Esophagus squamous epithelium (tissue), 5 donors: ENCODE measurements at regions not wholly inside any gene's neighbourhood (a gene's known extent, or its start where the extent isn't known, plus 50 kb on each side); places are given as distances from the start of the nearest gene placed in this dataset.
"Not testable (repeated sequence)": the region's sequence is repeated elsewhere in the genome, so short reads cannot be mapped to it uniquely, and the experiment has no call there.

Experiments
- DNase-seq: peaks from one replicate; lab custom pipeline; 2025; lab: John Stamatoyannopoulos, UW
- H3K27ac ChIP-seq, 4 donors: fragments of 200-600 bp; sonication (generic); one replicate each; pipeline ENCODE4 v1.5.1; 2016 to 2019; ENCODE audit warnings: mild to moderate bottlenecking in 1 of 4
- H3K27me3 ChIP-seq, 4 donors: fragments of 200-600 bp; sonication (generic); 1 replicate in 3 of 4; 2 replicates in 1 of 4; pipeline versions ENCODE4 v1.5.1 to v1.6.0; 2017 to 2021; ENCODE audit warnings: antibody characterized with exemption in 1 of 4
- H3K36me3 ChIP-seq, 3 donors: fragments of 200-600 bp; sonication (generic); one replicate each; pipeline ENCODE4 v1.5.1; 2016 to 2019
- H3K4me1 ChIP-seq, 3 donors: fragments of 200-600 bp; sonication (generic); one replicate each; pipeline ENCODE4 v1.5.1; 2017 to 2019
- H3K4me3 ChIP-seq, 4 donors: fragments of 200-600 bp; sonication (generic); 1 replicate in 3 of 4; 2 replicates in 1 of 4; pipeline ENCODE4 v1.5.1; 2016 to 2019; ENCODE audit warnings: mild to moderate bottlenecking in 2 of 4, moderate library complexity in 1 of 4
- H3K9me3 ChIP-seq, 3 donors: fragments of 200-600 bp; sonication (generic); one replicate each; pipeline ENCODE4 v1.5.1; 2016 to 2019
- CTCF ChIP-seq, 6 experiments: fragments of 450-650 bp in 4 of 6; fragments of 200-600 bp in 2 of 6; sonication (generic) in 2 of 6; IDR thresholded peaks; one replicate each; pipeline ENCODE4 v1.5.1; 2016 to 2019; ENCODE audit warnings: antibody characterized with exemption in 6 of 6, mild to moderate bottlenecking in 4 of 6, moderate library complexity in 4 of 6
- POLR2A ChIP-seq, 4 donors: fragments of 450-650 bp; IDR thresholded peaks; one replicate each; pipeline ENCODE4 v1.6.1; 2017; ENCODE audit warnings: antibody characterized with exemption in 4 of 4, mild to moderate bottlenecking in 4 of 4, moderate library complexity in 3 of 4
- WGBS, 2 donors: methylation state at CpG; one replicate each; pipeline ENCODE4 v1.1.5; 2018; 5-methylcytosine and 5-hydroxymethylcytosine counted together
- intact Hi-C: fragments of 100-400 bp; cut with DNase I; formaldehyde crosslinking; loops from one replicate; pipeline ENCODE4 v1.15.0; 2022
- donor health status: DM: yes; HTN: yes; CAD: no.

- Histone ChIP-seq H3K4me3 (no peak overlapping the region), H3K27me3 (no peaks in the 10 kb centered on the region), H3K9me3 (no peaks in the 10 kb centered on the region), H3K4me1 (peaks cover 0 to 20% (median 0%) of the 10 kb centered on the region in 3 donors), H3K27ac (no peak overlapping the region), H3K36me3 (no peaks in the 10 kb centered on the region)
- TF ChIP-seq CTCF (IDR thresholded peaks at IDR 0.05) (no peak), POLR2A (IDR thresholded peaks at IDR 0.05) (no peak)
- 64 to 77% methylated on average over 6 of the region's 6 CpGs for WGBS, 2 donors
- intact Hi-C loops: no loop called here
- DNase-seq: no peak
Observed at GRCh38 chr14:71454513-71455332, 477.5 kb upstream of the RGS6 start.

GRCh38 chr14:71460091-71460490, 472.1 kb upstream of the RGS6 start:
- TF ChIP-seq POLR2A (IDR thresholded peaks at IDR 0.05) (no peak), CTCF (IDR thresholded peaks at IDR 0.05) (no peak)
- no peak for DNase-seq
- H3K4me3 ChIP-seq: no peak overlapping the region
- no peak overlapping the region for H3K27ac ChIP-seq
- intact Hi-C loops: no loop called here
- H3K27me3 ChIP-seq: no peaks in the 10 kb centered on the region
- peaks cover 0 to 14% (median 0%) of the 10 kb centered on the region in 3 donors for H3K9me3 ChIP-seq
- peaks cover 0 to 8% (median 0%) of the 10 kb centered on the region in 3 donors for H3K36me3 ChIP-seq
- 75 to 81% methylated on average over 6 of the region's 6 CpGs for WGBS, 2 donors
- H3K4me1 ChIP-seq: peaks cover 0 to 19% (median 0%) of the 10 kb centered on the region in 3 donors

- DNase-seq, intact Hi-C loops, H3K4me3 ChIP-seq, H3K36me3 ChIP-seq, H3K27ac ChIP-seq, H3K27me3 ChIP-seq: not testable (repeated sequence)
- H3K9me3 ChIP-seq: peaks cover 0 to 14% (median 0%) of the 10 kb centered on the region in 3 donors
- 83 to 95% methylated on average over 2 to 3 of the region's 3 CpGs for WGBS, 2 donors
- peaks cover 0 to 15% (median 0%) of the 10 kb centered on the region in 3 donors for H3K4me1 ChIP-seq
Observed at GRCh38 chr14:71461617-71462016, 470.6 kb upstream of the RGS6 start.

- Histone ChIP-seq H3K27ac (no peak overlapping the region), H3K9me3 (peaks cover 0 to 14% (median 0%) of the 10 kb centered on the region in 3 donors), H3K27me3 (no peaks in the 10 kb centered on the region), H3K4me1 (peaks cover 0 to 19% (median 0%) of the 10 kb centered on the region in 3 donors), H3K36me3 (peaks cover 0 to 8% (median 0%) of the 10 kb centered on the region in 3 donors), H3K4me3 (no peak overlapping the region)
- DNase-seq: no peak
- TF ChIP-seq CTCF (IDR thresholded peaks at IDR 0.05): no peak
- no peak for TF ChIP-seq POLR2A (IDR thresholded peaks at IDR 0.05)
- intact Hi-C loops: no loop called here
Observed at GRCh38 chr14:71463807-71464206, 468.4 kb upstream of the RGS6 start.

- Histone ChIP-seq H3K9me3 (peaks cover 0 to 14% (median 0%) of the 10 kb centered on the region in 3 donors), H3K4me3 (no peak overlapping the region), H3K4me1 (peaks cover 0 to 15% (median 0%) of the 10 kb centered on the region in 3 donors), H3K36me3 (peaks cover 0 to 8% (median 0%) of the 10 kb centered on the region in 3 donors), H3K27me3 (no peaks in the 10 kb centered on the region), H3K27ac (no peak overlapping the region)
- 97 to 100% methylated on average over 4 of the region's 4 CpGs for WGBS, 2 donors
- intact Hi-C loops: no loop called here
- no peak for DNase-seq
- TF ChIP-seq CTCF (IDR thresholded peaks at IDR 0.05) (no peak), POLR2A (IDR thresholded peaks at IDR 0.05) (no peak)
Observed at GRCh38 chr14:71464840-71465239, 467.4 kb upstream of the RGS6 start.
